Brain microvascular endothelial cell (primary cell): ENCODE measurements at regions not wholly inside any gene's neighbourhood (a gene's known extent, or its start where the extent isn't known, plus 50 kb on each side); places are given as distances from the start of the nearest gene placed in this dataset.

Experiments used
- DNase-seq: peaks from one replicate; pipeline ENCODE4 v3.0.0-alpha.2; 2020
- H3K27ac ChIP-seq: fragments of 250-450 bp; sonication (Bioruptor Pico); 2 replicates; pipeline ENCODE4 v1.5.1; 2020; ENCODE audit warnings: mild to moderate bottlenecking, moderate library complexity
- H3K27me3 ChIP-seq: fragments of 250-450 bp; sonication (Bioruptor Pico); replicated peaks from 2 replicates; pipeline ENCODE4 v1.5.1; 2020; ENCODE audit warnings: mild to moderate bottlenecking
- H3K36me3 ChIP-seq: fragments of 250-450 bp; sonication (Bioruptor Pico); replicated peaks from 2 replicates; pipeline ENCODE4 v1.5.1; 2020; ENCODE audit warnings: mild to moderate bottlenecking
- H3K4me3 ChIP-seq: 2 replicates; pipeline ENCODE4 v1.5.1; 2011; ENCODE audit warnings: low read depth, mild to moderate bottlenecking, control low read depth, low read length, moderate library complexity
- CTCF ChIP-seq: IDR thresholded peaks from 2 replicates; pipeline ENCODE4 v1.5.1; 2011; ENCODE audit warnings: low read depth, mild to moderate bottlenecking, moderate library complexity, low read length, control low read depth, inconsistent platforms; ENCODE audit errors: missing control alignments
- in situ Hi-C: cut with HindIII; loops from 2 replicates; pipeline ENCODE4 v1.10.0; 2017; ENCODE audit warnings: low sequenced_read_pairs, low pct_ligation_motif_present

- Histone ChIP-seq H3K27me3 (no peaks in the 10 kb centered on the region), H3K27ac (no peak overlapping the region), H3K4me3 (no peak overlapping the region), H3K36me3 (no peaks in the 10 kb centered on the region)
- DNase-seq, result peak; percentile 22
- TF ChIP-seq CTCF, result no peak
- in situ Hi-C loops, result no loop called here
Observed at GRCh38 chr18:69109686-69110085, 291.0 kb upstream of the DOK6 start.

GRCh38 chr18:69120833-69121232 lies 279.9 kb upstream of the DOK6 start:
- in situ Hi-C loops, result no loop called here
- Histone ChIP-seq H3K27ac (no peak overlapping the region), H3K4me3 (no peak overlapping the region), H3K36me3 (no peaks in the 10 kb centered on the region), H3K27me3 (no peaks in the 10 kb centered on the region)
- TF ChIP-seq CTCF, result no peak
- no peak for DNase-seq

- in situ Hi-C loops, result no loop called here
- TF ChIP-seq CTCF, result no peak
- no peak overlapping the region for H3K27ac ChIP-seq
- H3K36me3 ChIP-seq, result no peaks in the 10 kb centered on the region
- no peaks in the 10 kb centered on the region for H3K27me3 ChIP-seq
- DNase-seq, result no peak
- H3K4me3 ChIP-seq, result no peak overlapping the region
Observed at GRCh38 chr18:69123421-69123820, 277.3 kb upstream of the DOK6 start.

GRCh38 chr18:69127873-69128500 lies 272.7 kb upstream of the DOK6 start:
- TF ChIP-seq CTCF, result no peak
- H3K27ac ChIP-seq, result no peak overlapping the region
- H3K36me3 ChIP-seq, result no peaks in the 10 kb centered on the region
- in situ Hi-C loops, result no loop called here
- no peak overlapping the region for H3K4me3 ChIP-seq
- no peaks in the 10 kb centered on the region for H3K27me3 ChIP-seq
- no peak for DNase-seq

GRCh38 chr18:69128566-69128965 lies 272.1 kb upstream of the DOK6 start:
- H3K27me3 ChIP-seq, result no peaks in the 10 kb centered on the region
- no peak for DNase-seq
- in situ Hi-C loops, result no loop called here
- H3K27ac ChIP-seq, result no peak overlapping the region
- H3K4me3 ChIP-seq, result no peak overlapping the region
- TF ChIP-seq CTCF, result no peak
- H3K36me3 ChIP-seq, result no peaks in the 10 kb centered on the region

GRCh38 chr18:69128978-69129377 lies 271.7 kb upstream of the DOK6 start:
- in situ Hi-C loops, result no loop called here
- no peak for TF ChIP-seq CTCF

More at GRCh38 chr18:69128978-69129377, 271.7 kb upstream of the DOK6 start:
- no peaks in the 10 kb centered on the region for H3K36me3 ChIP-seq
- DNase-seq, result no peak
- H3K27ac ChIP-seq, result no peak overlapping the region
- no peaks in the 10 kb centered on the region for H3K27me3 ChIP-seq
- no peak overlapping the region for H3K4me3 ChIP-seq
